ENCODE measurements at regions not wholly inside any gene's neighbourhood (a gene's known extent, or its start where the extent isn't known, plus 50 kb on each side); places are given as distances from the start of the nearest gene placed in this dataset.
A peak's percentile ranks its signal among the peaks of the same experiment; 100 is the strongest.

GRCh38 chr2:4272261-4272858, 569.0 kb downstream of the DCDC2C start:
- no peak for DNase-seq

DNA sequence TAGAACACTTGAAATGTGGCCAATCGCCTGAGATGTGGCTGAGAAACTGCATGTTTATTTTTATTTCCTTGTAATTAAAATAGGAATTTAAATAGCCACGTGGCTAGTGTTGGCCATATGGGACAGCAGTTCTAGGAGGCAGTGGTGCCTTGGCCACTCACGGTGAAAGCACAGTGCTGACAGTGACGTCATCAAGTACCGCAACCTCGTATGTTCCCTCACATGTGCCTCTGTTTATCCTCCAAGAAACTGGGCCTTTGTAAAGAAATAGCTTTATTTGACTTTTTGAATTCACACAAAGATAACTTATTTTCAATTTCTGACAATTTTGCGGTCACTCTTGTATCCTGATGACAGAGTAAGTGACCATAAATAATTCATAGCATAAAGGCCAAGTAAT, 575.0 kb downstream of the DCDC2C start:
- no peak for DNase-seq

DNA sequence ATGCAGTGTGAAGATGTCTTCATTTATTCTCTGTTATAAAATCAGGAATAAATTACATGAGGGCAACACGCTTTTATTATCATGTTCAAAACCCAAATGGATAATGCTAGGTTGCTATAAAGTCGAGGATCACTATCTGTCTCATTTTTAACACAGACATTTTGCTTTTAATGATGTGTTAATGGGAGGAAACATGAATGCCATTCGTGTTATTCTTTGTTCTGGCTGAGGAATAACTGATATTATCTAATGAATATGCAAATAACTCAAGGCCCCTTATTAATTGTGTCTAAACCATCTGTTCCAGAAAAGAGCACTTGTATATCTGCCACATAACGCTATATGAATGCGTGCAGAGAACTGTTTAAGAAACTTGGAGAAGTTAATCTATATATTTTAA, 576.1 kb downstream of the DCDC2C start:
- DNase-seq = no peak

DNA sequence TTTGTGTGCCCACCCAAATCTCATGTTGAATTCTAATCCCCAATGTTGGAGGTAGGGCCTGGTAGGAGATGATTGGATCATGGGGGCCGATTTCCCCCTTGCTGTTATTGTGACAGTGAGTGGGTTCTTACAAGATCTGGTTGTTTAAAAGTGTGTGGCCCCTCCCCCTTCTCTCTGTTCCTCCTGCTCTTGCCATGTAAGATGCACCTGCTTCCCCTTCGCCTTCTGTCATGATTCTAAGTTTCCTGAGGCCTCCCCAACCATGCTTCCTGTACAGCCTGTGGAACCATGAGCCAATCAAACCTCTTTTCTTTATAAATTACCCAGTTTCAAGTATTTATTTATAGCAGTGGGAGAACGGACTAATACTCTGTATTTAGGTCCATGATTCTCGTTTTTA, 588.1 kb downstream of the DCDC2C start:
- DNase-seq = no peak

DNA sequence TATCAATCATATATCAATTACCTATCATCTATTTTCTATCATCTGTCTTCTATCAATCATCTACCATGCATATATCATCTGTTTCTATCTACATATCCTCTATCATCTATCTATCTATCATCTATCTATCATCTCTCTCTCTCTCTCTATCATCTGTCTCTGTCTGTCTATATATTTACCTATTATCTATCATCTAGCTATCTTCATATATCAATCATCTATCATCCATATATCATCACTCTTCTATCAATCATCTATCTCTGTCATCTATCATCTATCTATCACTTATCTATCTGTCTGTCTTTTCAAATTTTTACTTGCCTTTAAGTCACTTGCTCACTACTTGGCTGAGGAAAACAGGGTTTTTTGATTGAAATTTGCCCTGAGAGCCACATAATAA, 592.3 kb downstream of the DCDC2C start:
- no peak for DNase-seq

DNA sequence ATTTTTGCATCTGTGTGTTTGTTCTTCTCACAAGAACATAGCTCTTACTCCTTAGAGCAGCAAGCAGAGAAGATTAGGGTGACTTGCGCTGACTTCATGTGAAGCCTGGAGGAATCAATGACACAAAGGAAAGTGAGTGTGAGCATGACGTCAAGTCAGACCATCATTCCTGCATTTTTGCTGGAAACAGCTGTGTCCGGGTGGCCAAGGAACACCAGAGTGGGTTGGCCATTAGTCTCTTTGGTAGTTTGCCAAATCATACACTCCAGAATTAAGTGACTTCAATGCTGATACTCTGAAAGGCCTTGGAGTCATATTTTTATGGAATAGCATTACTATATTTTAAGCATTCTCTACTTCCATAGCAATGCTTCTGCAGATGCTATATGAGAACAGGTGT, 597.2 kb downstream of the DCDC2C start:
- no peak for DNase-seq

- DNase-seq = no peak
Measured at GRCh38 chr2:4324531-4324930, 621.2 kb downstream of the DCDC2C start.

- DNase-seq = no peak
Measured at GRCh38 chr2:4336864-4337263, 633.5 kb downstream of the DCDC2C start.

GRCh38 chr2:4338345-4338744, 635.0 kb downstream of the DCDC2C start:
- DNase-seq = no peak

GRCh38 chr2:4340536-4340935, 637.2 kb downstream of the DCDC2C start:
- DNase-seq = no peak

DNA sequence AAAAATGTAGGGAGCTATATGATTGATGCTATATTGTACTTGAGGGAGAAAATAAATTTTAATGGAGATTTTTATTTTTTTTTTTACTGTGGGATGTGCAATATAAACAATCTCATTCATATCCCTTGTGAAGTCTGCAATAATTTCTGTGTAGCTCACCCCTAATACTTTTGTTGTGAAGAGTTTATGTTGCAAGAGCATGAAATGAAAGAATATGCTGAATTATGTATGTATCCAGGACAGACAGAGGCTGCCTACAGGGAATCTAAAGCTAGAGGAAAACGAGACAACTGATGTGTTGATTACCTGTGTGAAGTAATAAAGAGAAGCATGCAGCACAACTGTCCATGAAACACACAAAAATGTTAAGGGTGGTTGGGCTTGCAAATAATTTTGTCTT, 643.3 kb downstream of the DCDC2C start:
- no peak for DNase-seq

GRCh38 chr2:4353668-4354067, 650.3 kb downstream of the DCDC2C start:
- no peak for DNase-seq

- no peak for DNase-seq
Measured at GRCh38 chr2:4354164-4354563, 650.8 kb downstream of the DCDC2C start.

DNA sequence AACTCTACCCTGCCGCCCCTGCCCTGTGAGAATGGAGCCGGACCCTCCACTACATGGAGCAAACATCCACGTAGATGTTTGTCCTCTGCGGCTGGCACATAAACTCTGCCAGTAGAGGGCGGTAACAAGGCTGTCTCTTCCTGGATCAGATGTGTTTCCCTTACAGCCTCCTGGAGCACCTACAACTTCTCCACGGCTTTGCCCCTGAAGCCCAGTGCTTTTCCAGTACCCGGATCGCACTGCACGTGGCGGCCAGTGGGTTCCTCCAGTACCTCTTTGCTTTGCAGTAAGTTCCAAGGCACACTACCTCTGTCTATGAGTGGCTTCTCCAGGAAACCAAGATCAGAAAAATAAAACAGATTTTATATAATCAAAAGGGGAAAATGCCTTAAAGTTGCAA, 651.3 kb downstream of the DCDC2C start:
- DNase-seq = peak; percentile 3

DNA sequence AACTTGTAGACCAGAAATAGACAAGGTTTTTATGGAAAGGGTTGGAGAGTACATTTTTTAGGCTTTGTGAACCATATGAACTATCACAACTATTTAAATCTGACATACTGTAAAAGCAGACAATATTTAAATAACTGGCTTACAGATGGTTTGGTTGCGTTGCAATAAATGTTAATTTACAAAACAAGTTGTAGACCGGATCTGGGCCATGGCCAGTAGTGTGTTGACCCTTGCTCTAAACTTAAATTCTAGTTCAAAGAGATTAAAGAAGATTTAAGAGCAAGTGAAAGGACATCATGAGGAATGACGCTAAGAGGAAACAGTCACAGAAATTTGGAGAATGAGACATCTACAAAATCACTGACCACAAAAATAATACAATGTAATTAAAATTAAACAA, 652.7 kb downstream of the DCDC2C start:
- no peak for DNase-seq

- no peak for DNase-seq
Measured at GRCh38 chr2:4356541-4356940, 653.2 kb downstream of the DCDC2C start.

GRCh38 chr2:4357121-4357520, 653.7 kb downstream of the DCDC2C start:
- no peak for DNase-seq

DNA sequence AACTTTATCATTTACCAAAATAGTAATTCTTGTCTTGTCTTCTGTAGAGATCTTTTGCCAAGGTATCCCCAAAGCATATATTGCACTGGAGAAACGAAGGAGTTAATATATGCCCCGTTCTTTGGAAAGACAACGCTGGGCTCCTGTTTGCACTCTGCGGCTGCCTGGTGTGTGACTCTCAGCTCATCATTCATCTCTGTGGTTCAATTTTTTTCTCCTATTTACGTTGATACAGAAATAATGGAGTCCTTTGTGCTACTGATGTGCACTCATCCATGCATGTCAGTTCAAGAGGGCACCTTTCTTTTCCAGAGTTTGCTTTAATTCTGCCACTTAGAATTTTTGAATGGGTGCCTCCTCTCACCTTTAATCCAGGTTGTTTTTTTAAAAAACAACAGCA, 655.5 kb downstream of the DCDC2C start:
- no peak for DNase-seq

GRCh38 chr2:4368907-4369306, 665.5 kb downstream of the DCDC2C start:
- no peak for DNase-seq

DNA sequence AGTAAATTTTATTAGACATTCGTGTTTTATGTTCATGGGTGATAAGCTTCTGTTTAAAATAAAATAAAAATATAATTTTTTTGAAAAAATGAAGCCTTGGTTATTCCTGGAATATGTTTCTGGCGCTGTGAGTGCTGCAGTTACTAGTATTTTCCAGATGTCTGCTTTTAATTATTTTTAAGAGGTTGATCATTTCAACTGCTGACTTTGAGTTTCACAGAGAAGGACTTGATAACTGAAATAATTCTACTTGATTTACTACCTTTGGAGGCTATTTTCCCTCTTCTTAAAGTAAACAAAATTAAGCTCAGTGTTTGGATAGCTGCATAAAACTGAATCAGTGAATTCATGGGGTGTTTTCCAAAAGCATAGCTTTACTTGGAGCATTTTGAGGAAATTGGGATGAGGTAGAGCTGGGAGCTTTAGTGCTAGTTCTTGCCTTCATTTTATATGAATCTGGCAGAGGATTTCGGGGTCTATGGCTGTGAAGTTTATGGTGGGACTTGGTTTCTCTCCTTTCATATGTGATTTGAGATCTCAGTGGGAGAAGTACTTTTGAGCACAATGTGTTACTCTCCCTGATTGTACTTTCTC, 666.5 kb downstream of the DCDC2C start:
- DNase-seq = no peak

- DNase-seq = no peak
Measured at GRCh38 chr2:4370422-4371090, 667.2 kb downstream of the DCDC2C start.

- DNase-seq = no peak
Measured at GRCh38 chr2:4381049-4381448, 677.7 kb downstream of the DCDC2C start.

GRCh38 chr2:4381773-4382172, 678.4 kb downstream of the DCDC2C start:
- DNase-seq = no peak

GRCh38 chr2:4391013-4391412, 687.6 kb downstream of the DCDC2C start:
- no peak for DNase-seq

DNA sequence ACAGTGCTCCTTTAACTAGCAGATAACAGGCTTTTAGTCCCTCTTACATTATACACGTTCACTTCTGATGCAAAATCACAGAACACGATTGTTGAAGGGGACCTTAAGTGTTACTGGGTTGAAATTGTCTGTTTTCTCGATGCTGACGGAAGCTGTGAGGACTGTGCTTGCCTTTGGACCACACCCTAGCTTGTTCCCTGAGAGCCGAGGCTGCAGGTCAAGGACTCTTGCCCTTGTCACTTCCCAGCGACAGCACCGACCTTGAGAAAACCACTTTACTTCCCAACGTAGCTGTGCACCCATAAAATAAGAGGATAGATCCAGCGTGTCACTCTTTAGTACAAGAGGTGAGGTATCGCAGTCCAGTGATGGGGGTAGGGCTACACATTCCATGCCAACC, 701.0 kb downstream of the DCDC2C start:
- DNase-seq = no peak
